ENCODE measurements at regions not wholly inside any gene's neighbourhood (a gene's known extent, or its start where the extent isn't known, plus 50 kb on each side); places are given as distances from the start of the nearest gene placed in this dataset.

DNA sequence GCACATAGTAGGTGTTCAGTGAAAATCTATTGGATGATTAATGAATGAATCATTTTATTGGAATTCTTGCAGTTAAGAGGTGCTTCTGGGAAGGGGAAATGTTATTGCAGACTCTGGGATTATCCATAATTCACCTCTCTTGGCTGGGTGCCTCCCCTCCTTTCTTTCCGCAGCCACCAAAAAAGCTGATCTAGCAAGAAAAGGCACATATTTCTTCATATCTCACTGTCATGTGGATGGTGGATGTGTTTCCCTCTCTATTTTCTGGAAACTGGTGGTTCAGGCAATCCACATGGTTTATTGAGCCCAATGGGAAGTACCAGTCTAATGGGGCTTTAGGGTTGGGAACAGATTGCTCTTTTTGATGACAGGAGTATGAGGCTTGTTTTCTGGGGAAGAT is 151.1 kb upstream of the ROPN1 start:
- Histone ChIP-seq H4K20me1 (ENCODE audit: insufficient read depth) (no peaks in the 10 kb centered on the region), H3K9ac (no peak overlapping the region), H3K4me1 (ENCODE audit: low read depth, poor library complexity, severe bottlenecking) (no peaks in the 10 kb centered on the region), H2AFZ (ENCODE audit: low read depth) (no peak overlapping the region), H3K4me2 (no peak overlapping the region), H3K36me3 (ENCODE audit: insufficient read depth) (no peaks in the 10 kb centered on the region), H3K79me2 (ENCODE audit: insufficient read depth, low read depth) (no peaks in the 10 kb centered on the region), H3K27me3 (ENCODE audit: insufficient read depth, low read depth) (no peaks in the 10 kb centered on the region), H3K27ac (no peak overlapping the region), H3K4me3 (IDR thresholded peaks at IDR 0.05; ENCODE audit: insufficient read depth, low read depth, low read length) (no peak overlapping the region)
- no peak for TF ChIP-seq CTCF (conservative IDR thresholded peaks at IDR 0.05; ENCODE audit: low read depth, low read length)

DNA sequence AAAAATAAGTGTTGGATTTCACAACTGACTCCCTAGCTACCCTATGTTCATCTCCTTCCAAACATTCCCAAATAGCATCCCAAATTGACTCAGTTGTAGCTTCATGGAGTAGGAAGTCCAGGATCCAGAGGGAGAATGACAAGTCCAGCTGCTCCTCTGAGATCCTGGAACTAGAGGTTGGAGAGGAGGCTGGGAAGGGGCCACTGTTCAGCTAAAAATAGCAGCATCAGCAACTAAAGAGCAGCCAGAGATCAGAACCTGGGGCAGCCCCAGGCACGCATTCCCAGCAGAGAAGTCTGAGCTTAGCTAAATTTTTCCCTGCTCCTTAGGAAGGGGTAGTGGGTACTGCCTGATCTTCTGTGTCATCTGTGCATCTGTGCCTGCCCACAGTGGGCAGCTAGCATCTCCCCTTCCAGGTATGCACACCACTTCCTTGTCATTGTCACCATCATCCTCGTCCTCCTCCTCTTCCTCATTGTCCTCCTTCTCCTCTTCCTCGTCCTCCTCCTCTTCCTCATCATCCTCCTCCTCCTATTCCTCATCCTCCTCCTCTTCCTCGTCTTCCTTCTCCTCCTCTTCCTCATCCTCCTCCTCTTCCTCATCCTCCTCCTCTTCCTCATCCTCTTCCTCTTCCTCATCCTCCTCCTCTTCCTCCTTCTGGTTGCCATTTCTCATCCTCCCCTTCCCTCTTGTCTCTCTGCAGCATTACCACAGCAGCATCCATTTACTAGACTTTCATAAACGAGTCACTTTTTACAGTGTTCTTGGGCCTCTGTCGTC is 152.3 kb upstream of the ROPN1 start:
- Histone ChIP-seq H3K4me2 (no peak overlapping the region), H2AFZ (ENCODE audit: low read depth) (no peak overlapping the region), H3K4me1 (ENCODE audit: low read depth, poor library complexity, severe bottlenecking) (no peaks in the 10 kb centered on the region), H3K27me3 (ENCODE audit: insufficient read depth, low read depth) (no peaks in the 10 kb centered on the region), H3K79me2 (ENCODE audit: insufficient read depth, low read depth) (no peaks in the 10 kb centered on the region), H3K9ac (no peak overlapping the region), H3K4me3 (IDR thresholded peaks at IDR 0.05; ENCODE audit: insufficient read depth, low read depth, low read length) (no peak overlapping the region), H4K20me1 (ENCODE audit: insufficient read depth) (no peaks in the 10 kb centered on the region), H3K36me3 (ENCODE audit: insufficient read depth) (no peaks in the 10 kb centered on the region), H3K27ac (no peak overlapping the region)
- no peak for TF ChIP-seq CTCF (conservative IDR thresholded peaks at IDR 0.05; ENCODE audit: low read depth, low read length)

DNA sequence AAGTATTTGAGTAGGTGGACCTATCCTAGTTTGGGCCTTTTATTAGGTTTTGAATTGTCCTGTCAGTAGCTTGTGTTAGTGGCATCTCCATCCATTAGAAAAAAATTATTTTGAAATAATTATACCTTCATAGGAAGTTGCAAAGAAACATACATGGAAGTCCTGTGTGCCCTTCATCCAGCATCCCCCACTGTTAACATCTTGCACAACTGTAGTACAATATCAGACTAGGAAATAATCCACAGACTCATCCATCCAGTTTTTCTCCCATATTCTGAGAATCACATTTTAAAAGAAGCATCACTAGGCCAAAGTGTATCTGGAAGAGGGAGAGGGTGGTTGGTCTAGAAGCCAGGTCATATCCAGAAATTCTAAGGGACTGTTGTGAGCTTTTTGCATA is 155.5 kb upstream of the ROPN1 start:
- no peak overlapping the region for H3K27ac ChIP-seq
- TF ChIP-seq CTCF (conservative IDR thresholded peaks at IDR 0.05; ENCODE audit: low read depth, low read length): no peak
- no peaks in the 10 kb centered on the region for H3K27me3 ChIP-seq (ENCODE audit: insufficient read depth, low read depth)
- no peak overlapping the region for H3K9ac ChIP-seq
- H3K4me2 ChIP-seq: no peak overlapping the region
- no peaks in the 10 kb centered on the region for H3K79me2 ChIP-seq (ENCODE audit: insufficient read depth, low read depth)
- H3K36me3 ChIP-seq (ENCODE audit: insufficient read depth): no peaks in the 10 kb centered on the region
- no peak overlapping the region for H2AFZ ChIP-seq (ENCODE audit: low read depth)
- no peak overlapping the region for H3K4me3 ChIP-seq (IDR thresholded peaks at IDR 0.05; ENCODE audit: insufficient read depth, low read depth, low read length)
- no peaks in the 10 kb centered on the region for H4K20me1 ChIP-seq (ENCODE audit: insufficient read depth)
- no peaks in the 10 kb centered on the region for H3K4me1 ChIP-seq (ENCODE audit: low read depth, poor library complexity, severe bottlenecking)

DNA sequence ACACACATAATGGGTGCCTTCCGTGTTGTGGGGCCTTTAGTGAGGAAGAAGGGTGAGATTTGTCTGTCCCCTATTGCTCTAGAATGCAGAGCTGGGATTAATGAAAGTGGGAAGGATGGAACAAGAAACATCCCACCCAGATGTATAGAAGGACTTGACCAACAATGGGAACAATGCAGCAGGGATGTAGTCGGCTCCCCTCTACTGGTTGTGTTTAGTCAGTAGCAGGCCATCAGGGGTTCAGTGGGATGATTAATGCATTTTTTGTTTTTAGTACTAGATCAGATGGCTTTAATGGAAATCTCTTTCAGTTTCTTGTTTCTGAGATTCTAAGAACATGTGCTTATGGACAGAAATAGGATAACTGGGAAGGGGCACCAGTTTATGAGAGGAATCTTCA is 156.0 kb upstream of the ROPN1 start:
- no peak overlapping the region for H2AFZ ChIP-seq (ENCODE audit: low read depth)
- no peak overlapping the region for H3K4me2 ChIP-seq
- no peaks in the 10 kb centered on the region for H4K20me1 ChIP-seq (ENCODE audit: insufficient read depth)
- no peaks in the 10 kb centered on the region for H3K4me1 ChIP-seq (ENCODE audit: low read depth, poor library complexity, severe bottlenecking)
- no peak for TF ChIP-seq CTCF (conservative IDR thresholded peaks at IDR 0.05; ENCODE audit: low read depth, low read length)
- no peaks in the 10 kb centered on the region for H3K36me3 ChIP-seq (ENCODE audit: insufficient read depth)
- no peak overlapping the region for H3K27ac ChIP-seq
- no peak overlapping the region for H3K4me3 ChIP-seq (IDR thresholded peaks at IDR 0.05; ENCODE audit: insufficient read depth, low read depth, low read length)
- no peak overlapping the region for H3K9ac ChIP-seq
- no peaks in the 10 kb centered on the region for H3K27me3 ChIP-seq (ENCODE audit: insufficient read depth, low read depth)
- no peaks in the 10 kb centered on the region for H3K79me2 ChIP-seq (ENCODE audit: insufficient read depth, low read depth)

All from KMS-11 (cell line).